ENCODE measurements at regions not wholly inside any gene's neighbourhood (a gene's known extent, or its start where the extent isn't known, plus 50 kb on each side); places are given as distances from the start of the nearest gene placed in this dataset.

DNA sequence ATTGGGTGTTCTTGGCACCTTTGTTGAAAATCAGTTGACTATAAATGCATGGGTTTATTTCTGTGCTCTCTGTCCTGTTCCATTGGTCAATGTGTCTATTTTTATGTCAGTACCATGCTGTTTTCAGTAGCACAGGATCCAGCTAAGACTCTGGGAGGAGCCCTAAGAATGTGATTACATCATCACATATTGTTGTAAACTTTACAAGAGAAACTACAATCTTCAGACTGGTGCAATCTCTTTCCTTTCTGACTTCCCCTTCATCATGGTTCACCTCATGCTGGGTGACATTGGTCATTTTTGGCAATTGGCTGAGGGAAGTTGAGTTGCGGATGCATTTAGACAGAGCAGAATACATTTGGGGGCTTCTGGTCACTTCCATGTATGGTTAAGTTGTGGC lies 88.4 kb downstream of the C21orf91 start:
- Mint-ChIP-seq H3K4me3 (ENCODE audit: unreplicated experiment) (no peak overlapping the region), H3K27ac (ENCODE audit: unreplicated experiment) (no peak overlapping the region), H3K4me1 (ENCODE audit: unreplicated experiment) (no peaks in the 10 kb centered on the region), H3K9me3 (ENCODE audit: unreplicated experiment) (peaks cover 12% of the 10 kb centered on the region), H3K36me3 (ENCODE audit: unreplicated experiment) (no peaks in the 10 kb centered on the region), H3K27me3 (ENCODE audit: unreplicated experiment) (no peaks in the 10 kb centered on the region)
- no peak for DNase-seq (ENCODE audit: extremely low spot score, unreplicated experiment)
- TF ChIP-seq, protein P1, sequence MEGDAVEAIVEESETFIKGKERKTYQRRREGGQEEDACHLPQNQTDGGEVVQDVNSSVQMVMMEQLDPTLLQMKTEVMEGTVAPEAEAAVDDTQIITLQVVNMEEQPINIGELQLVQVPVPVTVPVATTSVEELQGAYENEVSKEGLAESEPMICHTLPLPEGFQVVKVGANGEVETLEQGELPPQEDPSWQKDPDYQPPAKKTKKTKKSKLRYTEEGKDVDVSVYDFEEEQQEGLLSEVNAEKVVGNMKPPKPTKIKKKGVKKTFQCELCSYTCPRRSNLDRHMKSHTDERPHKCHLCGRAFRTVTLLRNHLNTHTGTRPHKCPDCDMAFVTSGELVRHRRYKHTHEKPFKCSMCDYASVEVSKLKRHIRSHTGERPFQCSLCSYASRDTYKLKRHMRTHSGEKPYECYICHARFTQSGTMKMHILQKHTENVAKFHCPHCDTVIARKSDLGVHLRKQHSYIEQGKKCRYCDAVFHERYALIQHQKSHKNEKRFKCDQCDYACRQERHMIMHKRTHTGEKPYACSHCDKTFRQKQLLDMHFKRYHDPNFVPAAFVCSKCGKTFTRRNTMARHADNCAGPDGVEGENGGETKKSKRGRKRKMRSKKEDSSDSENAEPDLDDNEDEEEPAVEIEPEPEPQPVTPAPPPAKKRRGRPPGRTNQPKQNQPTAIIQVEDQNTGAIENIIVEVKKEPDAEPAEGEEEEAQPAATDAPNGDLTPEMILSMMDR (IDR thresholded peaks at IDR 0.05), result no peak

DNA sequence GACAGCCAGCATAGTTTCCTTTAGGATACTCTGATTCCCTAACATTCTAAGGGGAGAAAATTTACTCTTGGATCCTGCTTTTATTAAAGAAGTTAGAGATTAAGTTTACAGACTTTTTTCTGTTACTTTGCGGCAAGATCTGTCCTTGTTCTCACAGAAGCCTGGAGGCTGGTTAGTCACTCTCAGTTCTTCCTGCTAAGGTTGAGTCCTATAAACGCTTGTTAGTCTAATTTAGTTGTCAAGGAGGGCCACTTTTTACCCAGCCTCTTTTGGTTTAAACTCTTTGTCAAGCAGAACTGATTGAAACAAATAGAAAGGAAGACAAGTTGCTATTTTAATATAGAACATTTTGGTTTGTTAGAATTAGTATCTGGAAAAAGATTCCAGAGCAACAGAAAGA lies 89.7 kb downstream of the C21orf91 start:
- TF ChIP-seq, protein P1 (IDR thresholded peaks at IDR 0.05), result no peak
- no peaks in the 10 kb centered on the region for H3K4me1 Mint-ChIP-seq (ENCODE audit: unreplicated experiment)
- peaks cover 17% of the 10 kb centered on the region for H3K9me3 Mint-ChIP-seq (ENCODE audit: unreplicated experiment)
- DNase-seq (ENCODE audit: extremely low spot score, unreplicated experiment), result no peak
- H3K36me3 Mint-ChIP-seq (ENCODE audit: unreplicated experiment), result no peaks in the 10 kb centered on the region
- H3K4me3 Mint-ChIP-seq (ENCODE audit: unreplicated experiment), result no peak overlapping the region
- H3K27me3 Mint-ChIP-seq (ENCODE audit: unreplicated experiment), result no peaks in the 10 kb centered on the region
- no peak overlapping the region for H3K27ac Mint-ChIP-seq (ENCODE audit: unreplicated experiment)

DNA sequence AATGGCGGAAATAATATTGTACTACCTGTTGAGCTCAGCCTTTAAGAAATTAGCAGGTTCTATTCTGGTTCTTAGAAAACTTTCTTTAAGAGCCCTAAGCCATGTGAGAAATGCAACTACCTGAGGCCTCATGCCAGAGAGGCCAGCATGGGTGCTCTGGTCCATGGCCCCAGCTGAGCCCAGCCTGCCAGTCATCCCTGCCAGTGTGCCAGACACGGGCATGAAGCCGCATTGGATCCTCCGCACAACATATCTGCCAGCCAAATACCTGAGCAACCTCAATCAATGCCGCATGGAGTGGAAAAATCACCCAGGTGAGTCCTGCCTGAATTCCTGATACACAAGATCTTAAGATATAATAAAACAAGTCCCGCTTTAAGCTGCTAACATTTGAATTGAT lies 91.8 kb downstream of the C21orf91 start:
- no peak for DNase-seq (ENCODE audit: extremely low spot score, unreplicated experiment)
- Mint-ChIP-seq H3K9me3 (ENCODE audit: unreplicated experiment) (peaks cover 27% of the 10 kb centered on the region), H3K27ac (ENCODE audit: unreplicated experiment) (no peak overlapping the region), H3K4me3 (ENCODE audit: unreplicated experiment) (no peak overlapping the region), H3K4me1 (ENCODE audit: unreplicated experiment) (no peaks in the 10 kb centered on the region), H3K36me3 (ENCODE audit: unreplicated experiment) (no peaks in the 10 kb centered on the region), H3K27me3 (ENCODE audit: unreplicated experiment) (no peaks in the 10 kb centered on the region)
- TF ChIP-seq, protein P1 (IDR thresholded peaks at IDR 0.05), result no peak

DNA sequence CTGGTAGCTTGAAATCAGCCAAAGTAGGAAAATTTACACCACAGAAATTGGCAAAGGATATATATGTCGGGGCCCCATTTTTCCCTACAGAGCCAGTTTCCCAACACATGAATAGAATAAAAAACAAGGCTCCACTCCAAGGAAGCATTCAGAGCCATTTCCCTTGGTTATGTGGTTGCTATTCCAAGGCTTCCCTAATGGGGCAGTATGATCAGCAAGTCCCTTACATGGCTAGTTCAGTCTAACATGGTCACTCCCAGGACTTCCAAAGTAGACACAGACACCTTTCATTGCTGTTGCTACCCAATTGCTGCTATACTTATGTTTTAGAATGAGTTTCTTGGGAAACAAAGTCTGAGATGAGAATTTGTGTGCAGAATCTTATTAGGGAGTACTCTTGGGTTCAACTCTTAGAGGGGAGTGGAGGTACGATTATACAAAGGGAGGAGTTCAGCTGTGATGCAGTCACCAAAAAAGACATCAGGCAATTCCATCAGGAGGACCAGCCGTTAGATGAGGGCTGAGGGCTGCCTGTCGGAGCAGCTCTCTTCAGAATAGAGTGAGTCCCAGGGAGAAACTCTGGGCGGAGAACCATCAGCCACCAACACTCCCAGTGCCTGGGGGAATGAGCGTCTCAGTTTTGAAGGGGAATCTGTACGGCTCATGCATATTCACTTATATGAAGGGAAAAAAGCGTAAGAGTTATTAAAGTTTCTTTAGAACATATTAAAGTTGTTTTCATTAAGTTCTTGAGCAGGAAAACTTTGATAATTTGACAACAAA lies 92.9 kb downstream of the C21orf91 start:
- TF ChIP-seq, protein P1 (IDR thresholded peaks at IDR 0.05), result no peak
- Mint-ChIP-seq H3K9me3 (ENCODE audit: unreplicated experiment) (peaks cover 28% of the 10 kb centered on the region), H3K36me3 (ENCODE audit: unreplicated experiment) (no peaks in the 10 kb centered on the region), H3K27ac (ENCODE audit: unreplicated experiment) (no peak overlapping the region), H3K4me3 (ENCODE audit: unreplicated experiment) (no peak overlapping the region), H3K27me3 (ENCODE audit: unreplicated experiment) (no peaks in the 10 kb centered on the region), H3K4me1 (ENCODE audit: unreplicated experiment) (no peaks in the 10 kb centered on the region)
- no peak for DNase-seq (ENCODE audit: extremely low spot score, unreplicated experiment)

- DNase-seq (ENCODE audit: extremely low spot score, unreplicated experiment), result no peak
- H3K4me1 Mint-ChIP-seq (ENCODE audit: unreplicated experiment), result no peaks in the 10 kb centered on the region
- H3K36me3 Mint-ChIP-seq (ENCODE audit: unreplicated experiment), result no peaks in the 10 kb centered on the region
- TF ChIP-seq, protein P1 (IDR thresholded peaks at IDR 0.05), result no peak
- H3K9me3 Mint-ChIP-seq (ENCODE audit: unreplicated experiment), result peaks cover 30% of the 10 kb centered on the region
- no peak overlapping the region for H3K4me3 Mint-ChIP-seq (ENCODE audit: unreplicated experiment)
- H3K27me3 Mint-ChIP-seq (ENCODE audit: unreplicated experiment), result no peaks in the 10 kb centered on the region
- no peak overlapping the region for H3K27ac Mint-ChIP-seq (ENCODE audit: unreplicated experiment)
These were observed 93.8 kb downstream of the C21orf91 start for GRCh38 chr21:17725339-17725738.

Measured in osteocyte (in vitro differentiated cells).